Right lobe of liver (tissue), 4 donors: ENCODE measurements at regions not wholly inside any gene's neighbourhood (a gene's known extent, or its start where the extent isn't known, plus 50 kb on each side); places are given as distances from the start of the nearest gene placed in this dataset.

ENCODE experiments used
- POLR2A ChIP-seq: fragments of 450-650 bp; IDR thresholded peaks from one replicate; pipeline ENCODE4 v1.6.1; 2017; ENCODE audit warnings: antibody characterized with exemption, mild to moderate bottlenecking
- TF ChIP-seq, protein P1 (sequence below), 4 donors: fragments of 200-600 bp in 3 of 4; fragments of 450-650 bp in 1 of 4; IDR thresholded peaks; one replicate each; pipeline versions ENCODE4 v1.5.1 to v1.8.0; 2016 to 2022; ENCODE audit warnings: antibody characterized with exemption in 4 of 4, mild to moderate bottlenecking in 2 of 4
- donor health status: DM: no; HTN: no; CAD: no.
- donor health status: DM: no; HTN: no; CAD: no.
- donor health status: DM: no; HTN: yes; CAD: no.

DNA sequence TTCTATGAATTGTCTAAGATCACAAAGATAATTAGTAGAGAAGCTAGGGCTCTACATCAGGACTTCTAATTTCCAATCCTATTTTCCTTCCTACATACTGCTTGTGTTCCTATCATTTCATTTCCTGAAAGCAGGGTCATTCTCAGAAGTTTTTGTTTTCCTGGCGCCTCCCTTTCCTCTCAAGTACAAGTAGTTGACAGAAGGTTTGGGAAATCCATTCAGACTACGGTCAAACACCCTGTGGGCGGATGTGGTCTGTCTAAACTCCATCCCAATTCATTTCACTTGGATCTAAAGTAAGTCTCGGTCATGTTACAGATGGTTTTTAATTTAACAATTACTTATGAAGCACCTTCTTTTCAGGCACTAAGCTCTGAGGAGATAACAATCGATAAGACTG lies 221.4 kb downstream of the MTERF1 start:
- TF ChIP-seq, protein P1, sequence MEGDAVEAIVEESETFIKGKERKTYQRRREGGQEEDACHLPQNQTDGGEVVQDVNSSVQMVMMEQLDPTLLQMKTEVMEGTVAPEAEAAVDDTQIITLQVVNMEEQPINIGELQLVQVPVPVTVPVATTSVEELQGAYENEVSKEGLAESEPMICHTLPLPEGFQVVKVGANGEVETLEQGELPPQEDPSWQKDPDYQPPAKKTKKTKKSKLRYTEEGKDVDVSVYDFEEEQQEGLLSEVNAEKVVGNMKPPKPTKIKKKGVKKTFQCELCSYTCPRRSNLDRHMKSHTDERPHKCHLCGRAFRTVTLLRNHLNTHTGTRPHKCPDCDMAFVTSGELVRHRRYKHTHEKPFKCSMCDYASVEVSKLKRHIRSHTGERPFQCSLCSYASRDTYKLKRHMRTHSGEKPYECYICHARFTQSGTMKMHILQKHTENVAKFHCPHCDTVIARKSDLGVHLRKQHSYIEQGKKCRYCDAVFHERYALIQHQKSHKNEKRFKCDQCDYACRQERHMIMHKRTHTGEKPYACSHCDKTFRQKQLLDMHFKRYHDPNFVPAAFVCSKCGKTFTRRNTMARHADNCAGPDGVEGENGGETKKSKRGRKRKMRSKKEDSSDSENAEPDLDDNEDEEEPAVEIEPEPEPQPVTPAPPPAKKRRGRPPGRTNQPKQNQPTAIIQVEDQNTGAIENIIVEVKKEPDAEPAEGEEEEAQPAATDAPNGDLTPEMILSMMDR (IDR thresholded peaks at IDR 0.05) = no peak
- TF ChIP-seq POLR2A = no peak
